Activated CD8-positive, alpha-beta T cell treated with anti-CD3 and anti-CD28 coated beads for 36 hours (primary cell): ENCODE measurements at regions not wholly inside any gene's neighbourhood (a gene's known extent, or its start where the extent isn't known, plus 50 kb on each side); places are given as distances from the start of the nearest gene placed in this dataset.

Experiments
- ATAC-seq: fragments of 200-7000 bp; cut with Tn5 transposase; one replicate; pipeline ENCODE4 v1.10.0; 2021; ENCODE audit warnings: mild to moderate bottlenecking, moderate library complexity
- CTCF ChIA-PET: fragments of 350-600 bp; sonication (Branson Sonifier 250); formaldehyde crosslinking; loops from one replicate; lab custom pipeline; 2021; ENCODE audit warnings: antibody characterized with exemption; lab: Charles Lee
- POLR2A ChIA-PET: fragments of 350-600 bp; sonication (Branson Sonifier 250); formaldehyde crosslinking; loops from one replicate; lab custom pipeline; 2021; ENCODE audit warnings: antibody characterized with exemption; lab: Charles Lee
- DNase-seq: peaks from one replicate; pipeline ENCODE4 v3.0.0-alpha.2; 2020
- H3K27ac Mint-ChIP-seq: one replicate; pipeline ENCODE4 v1.8.0; 2021; ENCODE audit warnings: mild to moderate bottlenecking, mixed read lengths
- H3K27me3 Mint-ChIP-seq: one replicate; pipeline ENCODE4 v1.8.0; 2021; ENCODE audit warnings: mixed read lengths
- H3K36me3 Mint-ChIP-seq: one replicate; pipeline ENCODE4 v1.8.0; 2021; ENCODE audit warnings: low read depth, mixed read lengths
- H3K4me1 Mint-ChIP-seq: one replicate; pipeline ENCODE4 v1.8.0; 2021; ENCODE audit warnings: low read depth, mixed read lengths
- H3K4me3 Mint-ChIP-seq: one replicate; pipeline ENCODE4 v1.8.0; 2021; ENCODE audit warnings: mild to moderate bottlenecking, moderate library complexity, mixed read lengths
- H3K9me3 Mint-ChIP-seq: one replicate; pipeline ENCODE4 v1.8.0; 2021; ENCODE audit warnings: mixed read lengths
- CTCF ChIP-seq: fragments of 200-600 bp; IDR thresholded peaks from one replicate; pipeline ENCODE4 v1.8.0; 2022; ENCODE audit warnings: antibody characterized with exemption, mild to moderate bottlenecking
- intact Hi-C: fragments of 100-400 bp; cut with micrococcal nuclease; formaldehyde crosslinking; loops from one replicate; pipeline ENCODE4 v1.10.0; 2022

- POLR2A ChIA-PET, result no interaction called here
- peaks cover 12% of the 10 kb centered on the region for H3K27me3 Mint-ChIP-seq
- no peaks in the 10 kb centered on the region for H3K4me1 Mint-ChIP-seq
- intact Hi-C loops, result no loop called here
- DNase-seq (no peak), ATAC-seq (no peak)
- H3K27ac Mint-ChIP-seq, result no peak overlapping the region
- no peak for TF ChIP-seq CTCF
- no peaks in the 10 kb centered on the region for H3K9me3 Mint-ChIP-seq
- CTCF ChIA-PET, result no interaction called here
- no peak overlapping the region for H3K4me3 Mint-ChIP-seq
- H3K36me3 Mint-ChIP-seq, result no peaks in the 10 kb centered on the region
These were observed 76.9 kb upstream of the RALGPS2 start for GRCh38 chr1:178648151-178648550.

- intact Hi-C loops, result no loop called here
- CTCF ChIA-PET, result no interaction called here
- no peak overlapping the region for H3K4me3 Mint-ChIP-seq
- POLR2A ChIA-PET, result no interaction called here
- peaks cover 12% of the 10 kb centered on the region for H3K27me3 Mint-ChIP-seq
- no peaks in the 10 kb centered on the region for H3K4me1 Mint-ChIP-seq
- ATAC-seq (no peak), DNase-seq (no peak)
- no peaks in the 10 kb centered on the region for H3K9me3 Mint-ChIP-seq
- no peak for TF ChIP-seq CTCF
- no peaks in the 10 kb centered on the region for H3K36me3 Mint-ChIP-seq
- no peak overlapping the region for H3K27ac Mint-ChIP-seq
These were observed 75.3 kb upstream of the RALGPS2 start for GRCh38 chr1:178649582-178650350.

GRCh38 chr1:178650934-178651511 is 74.0 kb upstream of the RALGPS2 start:
- Mint-ChIP-seq H3K9me3 (no peaks in the 10 kb centered on the region), H3K27me3 (peaks cover 12% of the 10 kb centered on the region), H3K4me1 (no peaks in the 10 kb centered on the region), H3K36me3 (no peaks in the 10 kb centered on the region), H3K27ac (no peak overlapping the region), H3K4me3 (no peak overlapping the region)
- ChIA-PET POLR2A (no interaction called here), CTCF (no interaction called here)
- no peak for DNase-seq
- ATAC-seq, result no peak
- intact Hi-C loops, result no loop called here
- no peak for TF ChIP-seq CTCF

- H3K27ac Mint-ChIP-seq, result no peak overlapping the region
These were observed 73.3 kb upstream of the RALGPS2 start for GRCh38 chr1:178651742-178652141.

More at GRCh38 chr1:178651742-178652141, 73.3 kb upstream of the RALGPS2 start:
- Mint-ChIP-seq H3K36me3 (no peaks in the 10 kb centered on the region), H3K4me3 (no peak overlapping the region), H3K4me1 (no peaks in the 10 kb centered on the region), H3K27me3 (peaks cover 12% of the 10 kb centered on the region), H3K9me3 (no peaks in the 10 kb centered on the region)
- DNase-seq (no peak), ATAC-seq (no peak)
- intact Hi-C loops, result no loop called here
- ChIA-PET CTCF (interaction anchor here (1.0 kb wide), 1 partner anchor 150 kb away, joined by 3 read pairs; no protein-coding TSS in a partner anchor), POLR2A (no interaction called here)
- no peak for TF ChIP-seq CTCF
